Pancreas (tissue), 10 donors: ENCODE measurements at regions not wholly inside any gene's neighbourhood (a gene's known extent, or its start where the extent isn't known, plus 50 kb on each side); places are given as distances from the start of the nearest gene placed in this dataset.

Experiments used
- ATAC-seq, 4 donors: fragments of 200-7000 bp; cut with Tn5 transposase; one replicate each; pipeline versions ENCODE4 v1.8.0 to v1.9.1; 2020; ENCODE audit warnings: mild to moderate bottlenecking in 4 of 4, moderate library complexity in 4 of 4
- DNase-seq, 6 donors: peaks; one replicate each; pipeline ENCODE4 v3.0.0-alpha.2; 2020
- FAIRE-seq: peaks from 2 replicates; lab custom pipeline; 2012; peaks lifted over from hg19 to GRCh38; lab: Jason Lieb, UNC
- H3K27ac ChIP-seq, 4 donors: fragments of 200-600 bp; sonication (generic); 1 replicate in 3 of 4; 2 replicates in 1 of 4; pipeline versions ENCODE4 v1.5.0 to v1.8.0; 2020
- H3K27me3 ChIP-seq, 4 donors: fragments of 200-600 bp; one replicate each; pipeline ENCODE4 v1.8.0; 2021
- H3K36me3 ChIP-seq, 3 donors: fragments of 200-600 bp; sonication (generic) in 1 of 3; one replicate each; pipeline versions ENCODE4 v1.5.0 to v1.8.0; 2020 to 2021
- H3K4me1 ChIP-seq, 3 donors: fragments of 200-600 bp; one replicate each; pipeline ENCODE4 v1.8.0; 2021
- H3K4me3 ChIP-seq, 4 donors: fragments of 200-600 bp; sonication (generic) in 2 of 4; one replicate each; pipeline versions ENCODE4 v1.5.0 to v1.8.0; 2020 to 2021
- H3K9me3 ChIP-seq, 4 donors: fragments of 200-600 bp; one replicate each; pipeline ENCODE4 v1.8.0; 2021
- CTCF ChIP-seq, 4 donors: fragments of 200-600 bp; sonication (generic) in 3 of 4; IDR thresholded peaks; one replicate each; pipeline versions ENCODE4 v1.5.0 to v1.8.0; 2021; ENCODE audit warnings: antibody characterized with exemption in 4 of 4
- WGBS, 2 donors: extraction: QIAGEN DNeasy Blood & Tissue Kit; methylation state at CpG; one replicate each; pipeline ENCODE4 v1.1.7; 2013; 5-methylcytosine and 5-hydroxymethylcytosine counted together
- intact Hi-C, 3 donors: fragments of 100-400 bp; cut with DNase I; formaldehyde crosslinking; loops; one replicate each; pipeline versions ENCODE4 v1.11.1 to v1.14.2; 2022
- donor health status: healthy with polysubstance abuse.
- donor health status: DM: no; HTN: no; CAD: no; lungs with moderate emphysema.
- donor health status: DM: no; HTN: no; CAD: no.
- donor health status: control.
- donor health status: control.
- donor health status: Bipolar disorder and iron deficiency.
- donor health status: DM: yes; HTN: yes; CAD: no.
- donor health status: DM: no; HTN: no; CAD: no.
- donor health status: DM: no; HTN: no; CAD: no.
- donor health status: DM: yes; HTN: yes; CAD: no.

GRCh38 chr9:22528485-22528884, 81.9 kb downstream of the DMRTA1 start:
- Histone ChIP-seq H3K4me1 (no peaks in the 10 kb centered on the region), H3K9me3 (no peaks in the 10 kb centered on the region), H3K27ac (no peak overlapping the region), H3K27me3 (no peaks in the 10 kb centered on the region), H3K36me3 (no peaks in the 10 kb centered on the region), H3K4me3 (no peak overlapping the region)
- FAIRE-seq (no peak), ATAC-seq (no peak), DNase-seq (no peak)
- intact Hi-C loops = no loop called here
- WGBS, 2 donors = 26 to 33% methylated on average over 2 of the region's 2 CpGs
- TF ChIP-seq CTCF (IDR thresholded peaks at IDR 0.05) = no peak

GRCh38 chr9:22529426-22530199, 83.0 kb downstream of the DMRTA1 start:
- no peak for FAIRE-seq
- Histone ChIP-seq H3K4me3 (no peak overlapping the region), H3K9me3 (no peaks in the 10 kb centered on the region), H3K4me1 (no peaks in the 10 kb centered on the region), H3K27ac (no peak overlapping the region), H3K36me3 (no peaks in the 10 kb centered on the region), H3K27me3 (no peaks in the 10 kb centered on the region)
- 38 to 40% methylated on average over 6 of the region's 6 CpGs for WGBS, 2 donors
- ATAC-seq = no peak
- intact Hi-C loops = no loop called here
- no peak for TF ChIP-seq CTCF (IDR thresholded peaks at IDR 0.05)
- no peak for DNase-seq

GRCh38 chr9:22535780-22536179, 89.2 kb downstream of the DMRTA1 start:
- Histone ChIP-seq H3K4me1 (no peaks in the 10 kb centered on the region), H3K27ac (no peak overlapping the region), H3K27me3 (no peaks in the 10 kb centered on the region), H3K4me3 (no peak overlapping the region), H3K36me3 (no peaks in the 10 kb centered on the region), H3K9me3 (no peaks in the 10 kb centered on the region)
- DNase-seq = no peak
- no peak for FAIRE-seq
- intact Hi-C loops = no loop called here
- TF ChIP-seq CTCF (IDR thresholded peaks at IDR 0.05) = no peak
- no peak for ATAC-seq

- WGBS, 2 donors = 69 to 76% methylated on average over 5 of the region's 5 CpGs
- no peaks in the 10 kb centered on the region for H3K9me3 ChIP-seq
- H3K4me3 ChIP-seq = no peak overlapping the region
- FAIRE-seq (no peak), ATAC-seq (no peak), DNase-seq (no peak)
- intact Hi-C loops = no loop called here
- H3K36me3 ChIP-seq = no peaks in the 10 kb centered on the region
- H3K4me1 ChIP-seq = no peaks in the 10 kb centered on the region
- H3K27ac ChIP-seq = no peak overlapping the region
- H3K27me3 ChIP-seq = no peaks in the 10 kb centered on the region
- TF ChIP-seq CTCF (IDR thresholded peaks at IDR 0.05) = no peak
Observed at GRCh38 chr9:22537721-22538120, 91.1 kb downstream of the DMRTA1 start.

- DNase-seq (no peak), ATAC-seq (no peak), FAIRE-seq (no peak)
- Histone ChIP-seq H3K27me3 (no peaks in the 10 kb centered on the region), H3K36me3 (no peaks in the 10 kb centered on the region), H3K27ac (no peak overlapping the region), H3K4me1 (no peaks in the 10 kb centered on the region), H3K4me3 (no peak overlapping the region), H3K9me3 (no peaks in the 10 kb centered on the region)
- intact Hi-C loops = no loop called here
- no peak for TF ChIP-seq CTCF (IDR thresholded peaks at IDR 0.05)
- WGBS, 2 donors = 60 to 69% methylated on average over 2 of the region's 2 CpGs
Observed at GRCh38 chr9:22548625-22549024, 102.0 kb downstream of the DMRTA1 start.
